Liver (tissue), 8 donors: ENCODE measurements at regions not wholly inside any gene's neighbourhood (a gene's known extent, or its start where the extent isn't known, plus 50 kb on each side); places are given as distances from the start of the nearest gene placed in this dataset.

Source experiments
- DNase-seq: peaks from one replicate; pipeline ENCODE4 v3.0.0-alpha.2; 2017; ENCODE audit warnings: low spot score
- H3K27ac ChIP-seq, 2 donors: one replicate each; pipeline ENCODE4 v1.7.0; 2013; ENCODE audit warnings: inconsistent platforms in 2 of 2, low read length in 2 of 2, control low read depth in 1 of 2, low read depth in 1 of 2, mild to moderate bottlenecking in 1 of 2
- H3K27me3 ChIP-seq, 4 donors: one replicate each; pipeline versions ENCODE4 v1.6.1 to v1.7.0; 2013; ENCODE audit warnings: low read length in 3 of 4, inconsistent platforms in 1 of 4, mild to moderate bottlenecking in 1 of 4, moderate library complexity in 1 of 4; ENCODE audit not compliant: control insufficient read depth in 4 of 4, insufficient read depth in 4 of 4
- H3K36me3 ChIP-seq, 4 donors: one replicate each; pipeline versions ENCODE4 v1.6.1 to v1.7.0; 2013; ENCODE audit warnings: low read length in 3 of 4, mild to moderate bottlenecking in 3 of 4, low read depth in 1 of 4, moderate library complexity in 1 of 4; ENCODE audit not compliant: control insufficient read depth in 4 of 4, insufficient read depth in 3 of 4
- H3K4me1 ChIP-seq, 4 donors: one replicate each; pipeline versions ENCODE4 v1.6.1 to v1.7.0; 2013; ENCODE audit warnings: low read length in 3 of 4, mild to moderate bottlenecking in 3 of 4, moderate library complexity in 1 of 4; ENCODE audit not compliant: control insufficient read depth in 4 of 4, insufficient read depth in 4 of 4
- H3K4me3 ChIP-seq, 3 donors: one replicate each; pipeline versions ENCODE4 v1.6.1 to v1.7.0; 2013; ENCODE audit warnings: low read length in 3 of 3, control low read depth in 1 of 3, low read depth in 1 of 3, mild to moderate bottlenecking in 1 of 3
- H3K9ac ChIP-seq, 2 donors: one replicate each; pipeline ENCODE4 v1.7.0; 2013; ENCODE audit warnings: low read length in 2 of 2, mild to moderate bottlenecking in 2 of 2, moderate library complexity in 2 of 2, control low read depth in 1 of 2, low read depth in 1 of 2
- H3K9me3 ChIP-seq, 4 donors: one replicate each; pipeline versions ENCODE4 v1.6.1 to v1.7.0; 2013; ENCODE audit warnings: low read length in 3 of 4; ENCODE audit not compliant: control insufficient read depth in 4 of 4
- EGR1 ChIP-seq, 2 donors: IDR thresholded peaks; 2 replicates each; pipeline ENCODE4 v1.6.1; 2016 to 2018; ENCODE audit warnings: antibody characterized with exemption in 2 of 2, low read depth in 2 of 2
- FOXA2 ChIP-seq: IDR thresholded peaks from 2 replicates; pipeline ENCODE4 v1.6.1; 2016; ENCODE audit warnings: antibody characterized with exemption
- GABPA ChIP-seq, 2 donors: IDR thresholded peaks in 1 of 2; conservative IDR thresholded peaks in 1 of 2; 2 replicates each; pipeline ENCODE4 v1.6.1; 2016; ENCODE audit warnings: antibody characterized with exemption in 2 of 2, mild to moderate bottlenecking in 1 of 2, moderate library complexity in 1 of 2
- HNF4A ChIP-seq, 2 donors: conservative IDR thresholded peaks; 2 replicates each; pipeline ENCODE4 v1.6.1; 2016; ENCODE audit warnings: antibody characterized with exemption in 2 of 2, mild to moderate bottlenecking in 2 of 2
- NR2F2 ChIP-seq: IDR thresholded peaks from 2 replicates; pipeline ENCODE4 v1.6.1; 2016; ENCODE audit warnings: antibody characterized with exemption
- RAD21 ChIP-seq, 2 donors: IDR thresholded peaks; 2 replicates each; pipeline ENCODE4 v1.6.1; 2016; ENCODE audit warnings: antibody characterized with exemption in 2 of 2, mild to moderate bottlenecking in 2 of 2
- RXRA ChIP-seq, 2 donors: IDR thresholded peaks; 2 replicates each; pipeline ENCODE4 v1.6.1; 2017 to 2018; ENCODE audit warnings: antibody characterized with exemption in 2 of 2, mild to moderate bottlenecking in 1 of 2
- SP1 ChIP-seq: IDR thresholded peaks from 2 replicates; pipeline ENCODE4 v1.6.1; 2018; ENCODE audit warnings: antibody characterized with exemption, mild to moderate bottlenecking
- TAF1 ChIP-seq: conservative IDR thresholded peaks from 2 replicates; pipeline ENCODE4 v1.6.1; 2016; ENCODE audit warnings: antibody characterized with exemption, mild to moderate bottlenecking
- YY1 ChIP-seq: IDR thresholded peaks from 2 replicates; pipeline ENCODE4 v1.6.1; 2016; ENCODE audit warnings: antibody characterized with exemption, mild to moderate bottlenecking
- WGBS: extraction: QIAGEN DNeasy Blood & Tissue Kit; methylation state at CpG from one replicate; pipeline ENCODE4 v1.1.7; 2013; 5-methylcytosine and 5-hydroxymethylcytosine counted together
- TF ChIP-seq, protein P1 (sequence below): fragments of 150-350 bp; IDR thresholded peaks from 2 replicates; pipeline ENCODE4 v1.5.1; 2017; ENCODE audit warnings: improper control_type of control experiment, low read depth, low read length; ENCODE audit not compliant: missing input control
- TF ChIP-seq, protein P2 (sequence below): IDR thresholded peaks from 2 replicates; pipeline ENCODE4 v1.6.1; 2016; ENCODE audit warnings: antibody characterized with exemption, mild to moderate bottlenecking
- TF ChIP-seq, protein P3 (sequence below): IDR thresholded peaks from 2 replicates; pipeline ENCODE4 v1.6.1; 2016; ENCODE audit warnings: antibody characterized with exemption
- TF ChIP-seq, protein P4 (sequence below): IDR thresholded peaks from 2 replicates; pipeline ENCODE4 v1.6.1; 2016; ENCODE audit warnings: antibody characterized with exemption
- donor health status: healthy.
- donor health status: healthy.
- donor health status: healthy.
- donor health status: healthy.
- donor health status: healthy.

DNA sequence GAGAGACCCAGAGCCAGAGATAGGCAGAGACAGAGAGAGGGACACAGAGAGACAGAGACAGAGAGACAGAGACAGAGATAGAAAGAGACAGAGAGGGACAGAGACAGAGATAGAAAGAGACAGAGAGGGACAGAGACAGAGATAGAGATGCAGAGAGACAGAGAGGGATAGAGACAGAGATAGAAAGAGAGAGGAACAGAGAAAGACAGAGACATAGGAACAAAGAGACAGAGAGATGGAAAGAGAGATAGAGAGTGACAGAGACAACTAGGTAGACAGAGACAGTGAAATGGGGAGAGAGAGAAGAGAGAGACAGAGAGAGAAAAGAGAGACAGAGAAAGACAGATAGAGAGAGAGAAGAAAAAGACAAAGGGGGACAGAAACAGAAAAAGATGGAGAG lies 165.4 kb upstream of the FOXQ1 start:
- TF ChIP-seq GABPA (IDR thresholded peaks at IDR 0.05 in 1 of 2, conservative IDR thresholded peaks at IDR 0.05 in 1 of 2) (no peak), EGR1 (IDR thresholded peaks at IDR 0.05; ENCODE audit: low read depth in 2 of 2) (no peak), SP1 (no peak), HNF4A (conservative IDR thresholded peaks at IDR 0.05) (no peak), RAD21 (IDR thresholded peaks at IDR 0.05) (no peak), RXRA (IDR thresholded peaks at IDR 0.05) (no peak), NR2F2 (no peak), YY1 (no peak), TAF1 (no peak)
- TF ChIP-seq, protein P1, sequence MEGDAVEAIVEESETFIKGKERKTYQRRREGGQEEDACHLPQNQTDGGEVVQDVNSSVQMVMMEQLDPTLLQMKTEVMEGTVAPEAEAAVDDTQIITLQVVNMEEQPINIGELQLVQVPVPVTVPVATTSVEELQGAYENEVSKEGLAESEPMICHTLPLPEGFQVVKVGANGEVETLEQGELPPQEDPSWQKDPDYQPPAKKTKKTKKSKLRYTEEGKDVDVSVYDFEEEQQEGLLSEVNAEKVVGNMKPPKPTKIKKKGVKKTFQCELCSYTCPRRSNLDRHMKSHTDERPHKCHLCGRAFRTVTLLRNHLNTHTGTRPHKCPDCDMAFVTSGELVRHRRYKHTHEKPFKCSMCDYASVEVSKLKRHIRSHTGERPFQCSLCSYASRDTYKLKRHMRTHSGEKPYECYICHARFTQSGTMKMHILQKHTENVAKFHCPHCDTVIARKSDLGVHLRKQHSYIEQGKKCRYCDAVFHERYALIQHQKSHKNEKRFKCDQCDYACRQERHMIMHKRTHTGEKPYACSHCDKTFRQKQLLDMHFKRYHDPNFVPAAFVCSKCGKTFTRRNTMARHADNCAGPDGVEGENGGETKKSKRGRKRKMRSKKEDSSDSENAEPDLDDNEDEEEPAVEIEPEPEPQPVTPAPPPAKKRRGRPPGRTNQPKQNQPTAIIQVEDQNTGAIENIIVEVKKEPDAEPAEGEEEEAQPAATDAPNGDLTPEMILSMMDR = no peak
- TF ChIP-seq, protein P2, sequence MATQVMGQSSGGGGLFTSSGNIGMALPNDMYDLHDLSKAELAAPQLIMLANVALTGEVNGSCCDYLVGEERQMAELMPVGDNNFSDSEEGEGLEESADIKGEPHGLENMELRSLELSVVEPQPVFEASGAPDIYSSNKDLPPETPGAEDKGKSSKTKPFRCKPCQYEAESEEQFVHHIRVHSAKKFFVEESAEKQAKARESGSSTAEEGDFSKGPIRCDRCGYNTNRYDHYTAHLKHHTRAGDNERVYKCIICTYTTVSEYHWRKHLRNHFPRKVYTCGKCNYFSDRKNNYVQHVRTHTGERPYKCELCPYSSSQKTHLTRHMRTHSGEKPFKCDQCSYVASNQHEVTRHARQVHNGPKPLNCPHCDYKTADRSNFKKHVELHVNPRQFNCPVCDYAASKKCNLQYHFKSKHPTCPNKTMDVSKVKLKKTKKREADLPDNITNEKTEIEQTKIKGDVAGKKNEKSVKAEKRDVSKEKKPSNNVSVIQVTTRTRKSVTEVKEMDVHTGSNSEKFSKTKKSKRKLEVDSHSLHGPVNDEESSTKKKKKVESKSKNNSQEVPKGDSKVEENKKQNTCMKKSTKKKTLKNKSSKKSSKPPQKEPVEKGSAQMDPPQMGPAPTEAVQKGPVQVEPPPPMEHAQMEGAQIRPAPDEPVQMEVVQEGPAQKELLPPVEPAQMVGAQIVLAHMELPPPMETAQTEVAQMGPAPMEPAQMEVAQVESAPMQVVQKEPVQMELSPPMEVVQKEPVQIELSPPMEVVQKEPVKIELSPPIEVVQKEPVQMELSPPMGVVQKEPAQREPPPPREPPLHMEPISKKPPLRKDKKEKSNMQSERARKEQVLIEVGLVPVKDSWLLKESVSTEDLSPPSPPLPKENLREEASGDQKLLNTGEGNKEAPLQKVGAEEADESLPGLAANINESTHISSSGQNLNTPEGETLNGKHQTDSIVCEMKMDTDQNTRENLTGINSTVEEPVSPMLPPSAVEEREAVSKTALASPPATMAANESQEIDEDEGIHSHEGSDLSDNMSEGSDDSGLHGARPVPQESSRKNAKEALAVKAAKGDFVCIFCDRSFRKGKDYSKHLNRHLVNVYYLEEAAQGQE = no peak
- TF ChIP-seq, protein P3, sequence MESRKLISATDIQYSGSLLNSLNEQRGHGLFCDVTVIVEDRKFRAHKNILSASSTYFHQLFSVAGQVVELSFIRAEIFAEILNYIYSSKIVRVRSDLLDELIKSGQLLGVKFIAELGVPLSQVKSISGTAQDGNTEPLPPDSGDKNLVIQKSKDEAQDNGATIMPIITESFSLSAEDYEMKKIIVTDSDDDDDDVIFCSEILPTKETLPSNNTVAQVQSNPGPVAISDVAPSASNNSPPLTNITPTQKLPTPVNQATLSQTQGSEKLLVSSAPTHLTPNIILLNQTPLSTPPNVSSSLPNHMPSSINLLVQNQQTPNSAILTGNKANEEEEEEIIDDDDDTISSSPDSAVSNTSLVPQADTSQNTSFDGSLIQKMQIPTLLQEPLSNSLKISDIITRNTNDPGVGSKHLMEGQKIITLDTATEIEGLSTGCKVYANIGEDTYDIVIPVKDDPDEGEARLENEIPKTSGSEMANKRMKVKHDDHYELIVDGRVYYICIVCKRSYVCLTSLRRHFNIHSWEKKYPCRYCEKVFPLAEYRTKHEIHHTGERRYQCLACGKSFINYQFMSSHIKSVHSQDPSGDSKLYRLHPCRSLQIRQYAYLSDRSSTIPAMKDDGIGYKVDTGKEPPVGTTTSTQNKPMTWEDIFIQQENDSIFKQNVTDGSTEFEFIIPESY = no peak
- Histone ChIP-seq H3K9ac (no peak overlapping the region), H3K36me3 (no peaks in the 10 kb centered on the region), H3K4me1 (no peaks in the 10 kb centered on the region), H3K27me3 (no peaks in the 10 kb centered on the region), H3K4me3 (no peak overlapping the region), H3K27ac (no peak overlapping the region), H3K9me3 (no peaks in the 10 kb centered on the region)
- DNase-seq = no peak

DNA sequence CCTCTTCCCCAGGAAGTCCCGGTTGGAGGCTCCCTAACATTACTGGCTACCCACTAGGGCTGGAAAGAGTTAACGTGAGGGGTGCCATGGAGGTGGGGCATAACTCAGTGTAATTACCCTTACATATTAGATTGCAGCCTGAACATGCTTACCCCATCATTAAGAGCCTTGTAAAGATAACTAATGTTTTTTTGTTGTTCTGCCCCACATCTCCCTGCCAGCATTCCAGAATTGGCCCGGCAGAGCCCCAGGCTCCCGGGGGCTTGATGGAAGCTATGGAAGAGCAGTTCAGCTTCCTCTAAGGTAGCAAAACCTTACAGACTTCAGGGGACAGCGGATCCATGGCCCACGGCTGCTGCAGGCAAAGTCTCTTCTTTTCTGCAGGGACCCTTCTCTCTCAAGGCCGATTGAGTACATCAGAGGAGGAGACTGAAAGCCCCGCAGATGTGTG lies 166.1 kb upstream of the FOXQ1 start:
- Histone ChIP-seq H3K27me3 (no peaks in the 10 kb centered on the region), H3K36me3 (no peaks in the 10 kb centered on the region), H3K9ac (no peak overlapping the region), H3K27ac (no peak overlapping the region), H3K4me1 (no peaks in the 10 kb centered on the region), H3K9me3 (no peaks in the 10 kb centered on the region), H3K4me3 (no peak overlapping the region)
- WGBS = 68% methylated on average over 8 of the region's 8 CpGs
- TF ChIP-seq EGR1 (IDR thresholded peaks at IDR 0.05; ENCODE audit: low read depth in 2 of 2) (no peak), FOXA2 (no peak), RXRA (IDR thresholded peaks at IDR 0.05) (no peak), RAD21 (IDR thresholded peaks at IDR 0.05) (no peak)
- TF ChIP-seq, protein P4, sequence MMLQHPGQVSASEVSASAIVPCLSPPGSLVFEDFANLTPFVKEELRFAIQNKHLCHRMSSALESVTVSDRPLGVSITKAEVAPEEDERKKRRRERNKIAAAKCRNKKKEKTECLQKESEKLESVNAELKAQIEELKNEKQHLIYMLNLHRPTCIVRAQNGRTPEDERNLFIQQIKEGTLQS = no peak
- no peak for DNase-seq
